Vagina (tissue), 2 donors: ENCODE measurements at regions not wholly inside any gene's neighbourhood (a gene's known extent, or its start where the extent isn't known, plus 50 kb on each side); places are given as distances from the start of the nearest gene placed in this dataset.

Experiments
- DNase-seq, 2 donors: peaks; one replicate each; pipeline ENCODE4 v3.0.0-alpha.2; 2017; ENCODE audit errors: extremely low spot score in 2 of 2
- H3K27ac ChIP-seq: fragments of 200-600 bp; sonication (generic); one replicate; pipeline ENCODE4 v1.5.1; 2019
- H3K27me3 ChIP-seq: fragments of 200-600 bp; sonication (generic); one replicate; pipeline ENCODE4 v1.5.1; 2019
- H3K36me3 ChIP-seq, 2 donors: fragments of 200-600 bp; sonication (generic); one replicate each; pipeline ENCODE4 v1.5.1; 2017 to 2019
- H3K4me1 ChIP-seq: fragments of 200-600 bp; sonication (generic); one replicate; pipeline ENCODE4 v1.5.1; 2019
- H3K4me3 ChIP-seq, 2 donors: fragments of 200-600 bp; sonication (generic); 1 replicate in 1 of 2; 2 replicates in 1 of 2; pipeline ENCODE4 v1.5.1; 2016 to 2019
- H3K9me3 ChIP-seq: fragments of 200-600 bp; sonication (generic); one replicate; pipeline ENCODE4 v1.5.1; 2019
- POLR2A ChIP-seq, 2 donors: fragments of 450-650 bp; IDR thresholded peaks; one replicate each; pipeline ENCODE4 v1.6.1; 2017; ENCODE audit warnings: antibody characterized with exemption in 2 of 2, mild to moderate bottlenecking in 2 of 2, moderate library complexity in 2 of 2
- POLR2AphosphoS5 ChIP-seq, 2 donors: sonication (generic); formaldehyde crosslinking; IDR thresholded peaks; one replicate each; pipeline ENCODE4 v1.9.0; 2017; ENCODE audit warnings: antibody characterized with exemption in 2 of 2, mild to moderate bottlenecking in 2 of 2, low read depth in 1 of 2; ENCODE audit not compliant: insufficient read depth in 1 of 2
- intact Hi-C: fragments of 100-400 bp; cut with DNase I; formaldehyde crosslinking; loops from one replicate; pipeline ENCODE4 v1.15.1; 2023
- TF ChIP-seq, protein P1 (sequence below), 3 experiments: fragments of 450-650 bp in 2 of 3; fragments of 200-600 bp in 1 of 3; sonication (generic) in 1 of 3; IDR thresholded peaks; one replicate each; pipeline ENCODE4 v1.5.1; 2017 to 2019; ENCODE audit warnings: antibody characterized with exemption in 3 of 3, mild to moderate bottlenecking in 2 of 3, moderate library complexity in 2 of 3

DNA sequence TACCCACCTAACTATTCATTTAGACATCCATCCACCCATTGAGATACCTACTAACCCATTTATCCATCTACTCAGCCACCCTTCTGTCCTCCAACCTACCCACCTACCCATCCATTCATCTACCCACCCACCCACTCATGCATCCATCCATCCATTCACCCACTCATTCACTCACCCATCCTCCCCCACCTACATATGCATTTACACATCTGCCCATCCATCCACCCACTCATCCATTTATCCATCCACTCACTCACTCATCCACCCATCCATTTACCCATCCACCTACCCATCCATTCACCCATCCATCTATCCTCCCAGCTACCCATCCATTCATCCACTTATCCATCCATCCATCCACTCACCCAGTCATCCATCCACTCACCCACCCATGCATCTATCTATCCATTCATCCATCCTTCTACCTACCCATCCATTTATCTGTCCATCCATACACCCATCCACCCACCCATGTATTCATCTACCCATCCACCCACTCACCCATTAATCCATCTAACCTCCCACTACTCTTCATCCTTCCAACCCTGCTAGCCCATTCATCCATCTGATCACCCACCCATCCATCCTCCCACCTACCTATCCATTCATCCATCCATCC is 378.7 kb downstream of the CTTN start:
- no peak overlapping the region for H3K27ac ChIP-seq
- intact Hi-C loops: no loop called here
- no peaks in the 10 kb centered on the region for H3K36me3 ChIP-seq
- TF ChIP-seq, protein P1, sequence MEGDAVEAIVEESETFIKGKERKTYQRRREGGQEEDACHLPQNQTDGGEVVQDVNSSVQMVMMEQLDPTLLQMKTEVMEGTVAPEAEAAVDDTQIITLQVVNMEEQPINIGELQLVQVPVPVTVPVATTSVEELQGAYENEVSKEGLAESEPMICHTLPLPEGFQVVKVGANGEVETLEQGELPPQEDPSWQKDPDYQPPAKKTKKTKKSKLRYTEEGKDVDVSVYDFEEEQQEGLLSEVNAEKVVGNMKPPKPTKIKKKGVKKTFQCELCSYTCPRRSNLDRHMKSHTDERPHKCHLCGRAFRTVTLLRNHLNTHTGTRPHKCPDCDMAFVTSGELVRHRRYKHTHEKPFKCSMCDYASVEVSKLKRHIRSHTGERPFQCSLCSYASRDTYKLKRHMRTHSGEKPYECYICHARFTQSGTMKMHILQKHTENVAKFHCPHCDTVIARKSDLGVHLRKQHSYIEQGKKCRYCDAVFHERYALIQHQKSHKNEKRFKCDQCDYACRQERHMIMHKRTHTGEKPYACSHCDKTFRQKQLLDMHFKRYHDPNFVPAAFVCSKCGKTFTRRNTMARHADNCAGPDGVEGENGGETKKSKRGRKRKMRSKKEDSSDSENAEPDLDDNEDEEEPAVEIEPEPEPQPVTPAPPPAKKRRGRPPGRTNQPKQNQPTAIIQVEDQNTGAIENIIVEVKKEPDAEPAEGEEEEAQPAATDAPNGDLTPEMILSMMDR (IDR thresholded peaks at IDR 0.05): no peak
- TF ChIP-seq POLR2AphosphoS5 (IDR thresholded peaks at IDR 0.05; ENCODE audit: insufficient read depth in 1 of 2, low read depth in 1 of 2) (no peak), POLR2A (IDR thresholded peaks at IDR 0.05) (no peak)
- DNase-seq: no peak
- no peak overlapping the region for H3K4me3 ChIP-seq
- H3K4me1 ChIP-seq: no peaks in the 10 kb centered on the region
- no peaks in the 10 kb centered on the region for H3K9me3 ChIP-seq
- no peaks in the 10 kb centered on the region for H3K27me3 ChIP-seq

DNA sequence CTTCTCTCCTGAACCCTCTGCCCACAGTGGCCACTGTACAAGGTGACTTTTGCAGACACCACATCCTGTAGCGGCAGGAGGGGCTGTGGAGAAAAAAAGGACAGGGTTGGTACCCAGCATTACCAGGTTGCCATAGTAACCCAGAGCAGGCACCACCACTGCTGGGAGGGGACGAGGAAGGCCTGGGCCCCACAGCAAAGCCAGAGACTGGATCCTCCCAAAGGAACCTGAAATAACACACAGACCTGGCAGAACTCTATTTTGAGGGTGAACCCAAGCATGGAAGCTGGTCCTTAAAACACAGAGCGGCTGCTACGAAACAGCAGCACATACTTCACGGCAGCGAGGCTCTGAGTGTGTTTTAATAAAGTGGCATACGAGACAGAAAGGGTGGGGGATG is 380.6 kb downstream of the CTTN start:
- H3K4me3 ChIP-seq: no peak overlapping the region
- H3K9me3 ChIP-seq: no peaks in the 10 kb centered on the region
- no peaks in the 10 kb centered on the region for H3K27me3 ChIP-seq
- no peak for DNase-seq
- TF ChIP-seq, protein P1 (IDR thresholded peaks at IDR 0.05): no peak
- intact Hi-C loops: no loop called here
- no peak overlapping the region for H3K27ac ChIP-seq
- no peaks in the 10 kb centered on the region for H3K4me1 ChIP-seq
- no peaks in the 10 kb centered on the region for H3K36me3 ChIP-seq

DNA sequence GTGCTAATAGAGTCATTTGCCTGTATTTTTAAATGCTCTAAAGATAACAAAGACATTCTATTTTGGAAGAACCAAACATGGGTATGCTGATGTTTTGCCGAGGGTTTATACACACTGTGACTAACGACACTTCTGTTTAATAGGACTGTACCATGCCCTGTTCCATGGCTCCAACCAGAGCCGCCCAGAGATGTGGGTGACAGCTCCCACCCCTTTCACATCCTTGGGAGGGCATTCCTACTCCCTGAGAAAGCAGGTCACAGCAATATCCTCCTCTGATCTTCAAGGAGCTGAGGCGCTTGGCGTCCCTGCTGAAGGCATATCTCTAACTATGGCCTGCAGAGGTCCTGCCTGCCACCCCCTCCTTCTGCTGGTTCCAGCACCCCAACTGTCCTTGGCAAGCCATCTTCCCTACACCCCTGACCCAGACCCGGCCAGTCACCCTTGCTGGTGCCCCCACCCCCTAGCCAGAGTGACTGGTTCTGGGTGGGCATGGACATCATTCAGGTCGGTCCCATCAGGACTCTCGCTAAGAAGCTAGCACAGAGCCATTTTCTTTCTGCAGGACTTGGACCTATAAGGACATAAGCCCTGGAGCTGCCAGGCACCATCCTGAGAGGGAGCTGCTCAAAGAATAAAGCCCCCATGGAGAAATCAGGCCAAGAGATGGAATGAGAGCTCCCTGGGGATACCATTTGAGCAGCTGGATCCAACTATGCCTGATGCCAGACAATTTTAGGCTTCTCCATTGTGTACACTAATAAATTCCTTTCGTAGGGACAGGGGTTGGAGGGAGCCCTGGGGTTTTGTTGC is 381.3 kb downstream of the CTTN start:
- intact Hi-C loops: no loop called here
- Histone ChIP-seq H3K4me3 (no peak overlapping the region), H3K27ac (no peak overlapping the region), H3K9me3 (no peaks in the 10 kb centered on the region), H3K27me3 (no peaks in the 10 kb centered on the region), H3K4me1 (no peaks in the 10 kb centered on the region), H3K36me3 (no peaks in the 10 kb centered on the region)
- TF ChIP-seq, protein P1 (IDR thresholded peaks at IDR 0.05): no peak
- TF ChIP-seq POLR2AphosphoS5 (IDR thresholded peaks at IDR 0.05; ENCODE audit: insufficient read depth in 1 of 2, low read depth in 1 of 2): no peak
- DNase-seq: no peak

DNA sequence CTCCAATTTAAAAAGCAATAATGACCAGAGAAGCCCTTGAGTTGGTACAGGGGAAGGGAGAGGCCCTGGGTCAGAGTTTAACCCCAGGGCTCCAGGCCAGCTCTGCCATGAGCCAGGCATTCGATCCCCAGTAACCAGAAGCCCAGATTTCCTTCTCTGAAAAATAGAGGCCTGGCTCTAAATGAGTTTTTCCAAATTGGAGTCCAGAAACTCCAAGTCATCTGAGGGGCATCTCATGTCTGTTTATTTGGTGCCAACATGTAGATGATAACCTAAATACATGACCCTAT is 381.9 kb downstream of the CTTN start:
- Histone ChIP-seq H3K4me1 (no peaks in the 10 kb centered on the region), H3K4me3 (no peak overlapping the region), H3K27ac (no peak overlapping the region), H3K27me3 (no peaks in the 10 kb centered on the region), H3K9me3 (no peaks in the 10 kb centered on the region), H3K36me3 (no peaks in the 10 kb centered on the region)
- intact Hi-C loops: no loop called here
- TF ChIP-seq POLR2A (IDR thresholded peaks at IDR 0.05): no peak
- TF ChIP-seq POLR2AphosphoS5 (IDR thresholded peaks at IDR 0.05; ENCODE audit: insufficient read depth in 1 of 2, low read depth in 1 of 2): no peak
- TF ChIP-seq, protein P1 (IDR thresholded peaks at IDR 0.05): no peak
- no peak for DNase-seq

DNA sequence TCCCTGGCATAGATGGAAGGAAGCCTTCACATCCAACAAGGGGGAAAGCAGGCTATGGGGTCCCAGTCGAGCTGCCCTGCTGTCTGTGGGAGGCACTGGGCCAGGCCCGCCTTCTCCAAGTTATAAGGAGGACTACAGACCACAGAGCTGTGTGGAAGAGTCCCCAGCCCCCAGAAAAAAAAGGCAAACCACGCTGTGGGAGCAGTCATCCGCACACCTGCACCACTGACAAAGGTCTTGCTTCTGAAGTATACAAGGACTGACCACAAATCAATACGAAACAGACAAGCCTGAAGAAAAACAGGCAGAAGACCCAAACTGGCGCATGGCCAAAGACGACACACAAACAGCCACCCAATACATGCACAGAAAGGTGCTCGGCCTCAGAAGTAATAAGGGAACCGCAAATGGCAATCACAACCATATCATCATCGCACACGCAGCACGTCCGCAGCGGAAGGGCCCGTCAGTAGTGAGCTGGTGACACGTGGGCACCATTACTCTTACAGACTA is 384.1 kb downstream of the CTTN start:
- H3K36me3 ChIP-seq: no peaks in the 10 kb centered on the region
- intact Hi-C loops: no loop called here
- TF ChIP-seq POLR2A (IDR thresholded peaks at IDR 0.05) (no peak), POLR2AphosphoS5 (IDR thresholded peaks at IDR 0.05; ENCODE audit: insufficient read depth in 1 of 2, low read depth in 1 of 2) (no peak)
- TF ChIP-seq, protein P1 (IDR thresholded peaks at IDR 0.05): no peak
- H3K27me3 ChIP-seq: no peaks in the 10 kb centered on the region
- H3K4me3 ChIP-seq: no peak overlapping the region
- H3K27ac ChIP-seq: no peak overlapping the region
- H3K9me3 ChIP-seq: no peaks in the 10 kb centered on the region
- DNase-seq: no peak
- H3K4me1 ChIP-seq: no peaks in the 10 kb centered on the region
